ENCODE measurements at regions not wholly inside any gene's neighbourhood (a gene's known extent, or its start where the extent isn't known, plus 50 kb on each side); places are given as distances from the start of the nearest gene placed in this dataset.

DNA sequence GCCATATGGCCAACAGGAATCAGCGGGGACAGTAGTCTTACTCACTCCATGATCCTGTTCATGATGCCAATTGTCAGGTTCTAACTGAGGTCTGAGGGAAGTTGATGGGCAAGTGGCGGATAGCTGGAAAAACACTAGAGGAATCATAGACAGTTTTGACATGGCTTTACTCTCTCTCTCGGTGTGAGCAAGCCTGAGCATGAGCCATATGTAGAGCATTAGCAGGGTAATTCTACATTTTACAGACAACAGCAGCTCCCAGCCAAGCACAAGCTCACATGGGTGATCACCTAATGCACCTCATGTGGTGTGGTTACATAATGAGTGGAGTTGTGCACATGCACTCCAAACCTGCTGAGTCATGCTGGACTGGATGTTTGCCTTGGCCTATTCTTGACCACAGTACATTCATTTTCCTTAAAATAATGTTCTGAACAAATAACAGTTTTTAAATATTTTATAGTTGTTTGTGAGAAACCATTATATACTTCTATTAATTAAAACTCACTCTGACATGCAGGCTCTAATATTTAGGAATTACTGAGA, 429.2 kb downstream of the GPAT3 start:
- Histone ChIP-seq H3K27ac (no peak overlapping the region), H3K27me3 (no peaks in the 10 kb centered on the region), H3K4me3 (no peak overlapping the region), H3K36me3 (no peaks in the 10 kb centered on the region), H3K9me3 (no peaks in the 10 kb centered on the region), H3K4me1 (no peaks in the 10 kb centered on the region)
- DNase-seq (ENCODE audit: extremely low spot score in 2 of 2), result no peak
- TF ChIP-seq POLR2A (IDR thresholded peaks at IDR 0.05) (no peak), POLR2AphosphoS5 (IDR thresholded peaks at IDR 0.05; ENCODE audit: insufficient read depth in 1 of 2, low read depth in 1 of 2) (no peak)
- TF ChIP-seq, protein P1, sequence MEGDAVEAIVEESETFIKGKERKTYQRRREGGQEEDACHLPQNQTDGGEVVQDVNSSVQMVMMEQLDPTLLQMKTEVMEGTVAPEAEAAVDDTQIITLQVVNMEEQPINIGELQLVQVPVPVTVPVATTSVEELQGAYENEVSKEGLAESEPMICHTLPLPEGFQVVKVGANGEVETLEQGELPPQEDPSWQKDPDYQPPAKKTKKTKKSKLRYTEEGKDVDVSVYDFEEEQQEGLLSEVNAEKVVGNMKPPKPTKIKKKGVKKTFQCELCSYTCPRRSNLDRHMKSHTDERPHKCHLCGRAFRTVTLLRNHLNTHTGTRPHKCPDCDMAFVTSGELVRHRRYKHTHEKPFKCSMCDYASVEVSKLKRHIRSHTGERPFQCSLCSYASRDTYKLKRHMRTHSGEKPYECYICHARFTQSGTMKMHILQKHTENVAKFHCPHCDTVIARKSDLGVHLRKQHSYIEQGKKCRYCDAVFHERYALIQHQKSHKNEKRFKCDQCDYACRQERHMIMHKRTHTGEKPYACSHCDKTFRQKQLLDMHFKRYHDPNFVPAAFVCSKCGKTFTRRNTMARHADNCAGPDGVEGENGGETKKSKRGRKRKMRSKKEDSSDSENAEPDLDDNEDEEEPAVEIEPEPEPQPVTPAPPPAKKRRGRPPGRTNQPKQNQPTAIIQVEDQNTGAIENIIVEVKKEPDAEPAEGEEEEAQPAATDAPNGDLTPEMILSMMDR (IDR thresholded peaks at IDR 0.05), result no peak
- intact Hi-C loops (cut with DNase I), result no loop called here

DNA sequence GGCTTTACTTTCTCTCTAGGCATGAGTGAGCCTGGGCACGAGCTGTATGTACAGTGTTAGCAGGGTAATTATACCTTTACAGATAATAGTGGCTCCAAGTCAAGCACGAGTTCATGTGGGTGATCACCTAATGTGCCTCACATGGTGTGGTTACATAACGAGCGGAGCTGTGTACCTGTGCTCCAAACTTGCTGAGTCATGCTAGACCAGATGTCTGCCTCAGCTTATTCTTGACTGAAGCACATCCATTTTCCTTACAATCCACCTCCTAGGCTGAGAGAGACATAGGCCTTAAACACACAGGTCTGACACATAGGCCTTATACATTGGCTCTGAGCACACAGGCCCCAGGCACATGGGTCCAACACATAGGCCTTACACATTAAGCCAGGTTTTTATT, 426.6 kb downstream of the GPAT3 start:
- intact Hi-C loops (cut with DNase I), result no loop called here
- no peak overlapping the region for H3K27ac ChIP-seq
- H3K36me3 ChIP-seq, result no peaks in the 10 kb centered on the region
- TF ChIP-seq POLR2AphosphoS5 (IDR thresholded peaks at IDR 0.05; ENCODE audit: insufficient read depth in 1 of 2, low read depth in 1 of 2) (no peak), POLR2A (IDR thresholded peaks at IDR 0.05) (no peak)
- TF ChIP-seq, protein P1 (IDR thresholded peaks at IDR 0.05), result no peak
- no peaks in the 10 kb centered on the region for H3K4me1 ChIP-seq
- no peaks in the 10 kb centered on the region for H3K9me3 ChIP-seq
- H3K4me3 ChIP-seq, result no peak overlapping the region
- H3K27me3 ChIP-seq, result no peaks in the 10 kb centered on the region
- no peak for DNase-seq (ENCODE audit: extremely low spot score in 2 of 2)

DNA sequence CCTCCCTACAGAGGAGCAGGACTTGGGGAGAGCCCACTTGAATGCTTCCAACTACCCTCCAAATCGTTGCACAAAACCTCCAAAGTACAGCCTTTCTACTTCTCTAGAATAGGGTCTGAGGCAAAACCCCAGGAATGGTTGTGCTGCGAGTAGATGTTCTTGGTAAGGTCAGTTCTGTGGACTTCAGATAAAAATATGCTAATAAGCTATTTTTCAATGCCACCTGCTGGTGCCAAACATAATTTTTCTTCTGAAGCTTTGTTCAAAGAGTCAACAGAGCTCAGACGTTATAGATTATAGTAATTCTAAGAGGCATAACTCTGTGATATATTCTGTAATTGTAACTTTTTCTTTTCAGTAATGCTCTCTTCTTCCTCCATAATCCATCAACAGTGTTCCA, 425.7 kb downstream of the GPAT3 start:
- TF ChIP-seq, protein P1 (IDR thresholded peaks at IDR 0.05), result no peak
- TF ChIP-seq POLR2A (IDR thresholded peaks at IDR 0.05) (no peak), POLR2AphosphoS5 (IDR thresholded peaks at IDR 0.05; ENCODE audit: insufficient read depth in 1 of 2, low read depth in 1 of 2) (no peak)
- Histone ChIP-seq H3K36me3 (no peaks in the 10 kb centered on the region), H3K4me3 (no peak overlapping the region), H3K4me1 (no peaks in the 10 kb centered on the region), H3K27me3 (no peaks in the 10 kb centered on the region), H3K27ac (no peak overlapping the region), H3K9me3 (no peaks in the 10 kb centered on the region)
- DNase-seq (ENCODE audit: extremely low spot score in 2 of 2), result no peak
- intact Hi-C loops (cut with DNase I), result no loop called here

DNA sequence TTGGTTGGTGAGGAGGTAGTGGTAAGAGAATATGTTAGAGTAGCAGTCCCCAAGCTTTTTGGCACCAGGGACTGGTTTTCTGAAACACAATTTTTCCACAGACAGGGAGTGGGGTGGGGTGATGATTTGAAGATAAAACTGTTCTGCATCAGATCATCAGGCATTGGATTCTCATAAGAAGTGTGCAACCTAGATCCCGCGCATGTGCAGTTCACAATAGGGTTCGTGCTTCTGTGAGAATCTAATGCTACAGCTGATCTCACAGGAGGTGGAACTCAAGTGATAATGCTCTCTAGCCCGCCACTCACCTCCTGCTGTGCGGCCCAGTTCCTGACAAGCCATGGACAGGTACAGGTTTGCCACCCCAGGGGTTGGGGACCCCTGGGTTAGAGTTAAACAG, 423.3 kb downstream of the GPAT3 start:
- Histone ChIP-seq H3K27ac (no peak overlapping the region), H3K9me3 (no peaks in the 10 kb centered on the region), H3K27me3 (no peaks in the 10 kb centered on the region), H3K4me3 (no peak overlapping the region), H3K4me1 (no peaks in the 10 kb centered on the region), H3K36me3 (no peaks in the 10 kb centered on the region)
- intact Hi-C loops (cut with DNase I), result no loop called here
- DNase-seq (ENCODE audit: extremely low spot score in 2 of 2), result no peak
- TF ChIP-seq POLR2A (IDR thresholded peaks at IDR 0.05) (no peak), POLR2AphosphoS5 (IDR thresholded peaks at IDR 0.05; ENCODE audit: insufficient read depth in 1 of 2, low read depth in 1 of 2) (no peak)

DNA sequence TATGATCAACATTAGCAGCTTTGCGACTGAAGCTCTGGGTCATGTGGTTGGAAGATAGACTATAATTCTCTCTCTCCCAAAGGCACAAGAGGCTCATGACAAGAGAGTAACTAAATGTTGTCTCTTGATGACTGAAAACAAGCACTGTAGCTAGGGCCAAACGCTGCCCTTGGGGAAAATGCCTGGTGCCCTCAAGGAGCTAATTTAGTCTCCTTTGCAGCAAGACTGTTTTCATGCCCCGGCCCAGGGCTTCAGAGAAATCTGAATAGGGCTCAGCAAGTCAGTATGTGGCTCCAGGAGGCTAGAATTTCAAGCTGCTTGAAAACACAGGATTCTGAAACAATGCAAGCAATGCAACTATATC, 411.9 kb downstream of the GPAT3 start:
- Histone ChIP-seq H3K27ac (no peak overlapping the region), H3K4me3 (no peak overlapping the region), H3K9me3 (no peaks in the 10 kb centered on the region), H3K4me1 (no peaks in the 10 kb centered on the region), H3K27me3 (no peaks in the 10 kb centered on the region), H3K36me3 (no peaks in the 10 kb centered on the region)
- no peak for DNase-seq (ENCODE audit: extremely low spot score in 2 of 2)
- TF ChIP-seq, protein P1 (IDR thresholded peaks at IDR 0.05), result no peak
- TF ChIP-seq POLR2A (IDR thresholded peaks at IDR 0.05), result no peak
- no peak for TF ChIP-seq POLR2AphosphoS5 (IDR thresholded peaks at IDR 0.05; ENCODE audit: insufficient read depth in 1 of 2, low read depth in 1 of 2)
- intact Hi-C loops (cut with DNase I), result no loop called here

All from vagina (tissue), 2 donors.